ENCODE measurements at regions not wholly inside any gene's neighbourhood (a gene's known extent, or its start where the extent isn't known, plus 50 kb on each side); places are given as distances from the start of the nearest gene placed in this dataset.

DNA sequence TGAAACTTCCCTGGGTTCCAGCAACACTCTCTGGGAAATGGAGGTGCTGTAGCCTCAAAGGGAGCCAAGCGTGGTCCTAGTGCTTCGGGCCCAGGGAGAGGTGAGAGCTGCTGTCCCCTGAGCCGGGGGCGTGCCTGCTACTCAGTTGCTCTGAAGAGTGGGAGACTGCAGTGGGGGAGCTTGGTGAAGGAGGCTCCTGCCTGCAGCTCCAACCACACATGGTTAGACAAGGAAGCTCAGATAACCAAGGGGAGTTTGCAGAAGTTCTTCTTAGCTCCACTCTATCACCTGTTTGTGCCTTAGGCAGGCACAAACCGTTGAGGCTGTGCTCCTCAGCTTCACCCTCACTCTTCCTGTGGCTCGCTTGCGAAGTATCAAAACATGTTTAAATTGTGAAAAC is 53.6 kb upstream of the TRPM1 start:
- no peak for TF ChIP-seq POLR2A (IDR thresholded peaks at IDR 0.05)
- TF ChIP-seq, protein P1, sequence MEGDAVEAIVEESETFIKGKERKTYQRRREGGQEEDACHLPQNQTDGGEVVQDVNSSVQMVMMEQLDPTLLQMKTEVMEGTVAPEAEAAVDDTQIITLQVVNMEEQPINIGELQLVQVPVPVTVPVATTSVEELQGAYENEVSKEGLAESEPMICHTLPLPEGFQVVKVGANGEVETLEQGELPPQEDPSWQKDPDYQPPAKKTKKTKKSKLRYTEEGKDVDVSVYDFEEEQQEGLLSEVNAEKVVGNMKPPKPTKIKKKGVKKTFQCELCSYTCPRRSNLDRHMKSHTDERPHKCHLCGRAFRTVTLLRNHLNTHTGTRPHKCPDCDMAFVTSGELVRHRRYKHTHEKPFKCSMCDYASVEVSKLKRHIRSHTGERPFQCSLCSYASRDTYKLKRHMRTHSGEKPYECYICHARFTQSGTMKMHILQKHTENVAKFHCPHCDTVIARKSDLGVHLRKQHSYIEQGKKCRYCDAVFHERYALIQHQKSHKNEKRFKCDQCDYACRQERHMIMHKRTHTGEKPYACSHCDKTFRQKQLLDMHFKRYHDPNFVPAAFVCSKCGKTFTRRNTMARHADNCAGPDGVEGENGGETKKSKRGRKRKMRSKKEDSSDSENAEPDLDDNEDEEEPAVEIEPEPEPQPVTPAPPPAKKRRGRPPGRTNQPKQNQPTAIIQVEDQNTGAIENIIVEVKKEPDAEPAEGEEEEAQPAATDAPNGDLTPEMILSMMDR (IDR thresholded peaks at IDR 0.05): no peak

All from transverse colon (tissue), 3 donors.